Activated B cell treated with CpG ODN at 0.5 μM for 24 hours (primary cell): ENCODE measurements at regions not wholly inside any gene's neighbourhood (a gene's known extent, or its start where the extent isn't known, plus 50 kb on each side); places are given as distances from the start of the nearest gene placed in this dataset.

Experiments
- ATAC-seq: fragments of 200-7000 bp; cut with Tn5 transposase; one replicate; pipeline ENCODE4 v1.10.0; 2021; ENCODE audit warnings: low read depth, mild to moderate bottlenecking, moderate library complexity
- CTCF ChIA-PET: fragments of 350-600 bp; sonication (Branson Sonifier 250); formaldehyde crosslinking; loops from one replicate; lab custom pipeline; 2021; ENCODE audit warnings: antibody characterized with exemption; lab: Charles Lee
- POLR2A ChIA-PET: fragments of 350-600 bp; sonication (Branson Sonifier 250); formaldehyde crosslinking; loops from one replicate; lab custom pipeline; 2021; ENCODE audit warnings: antibody characterized with exemption; lab: Charles Lee
- DNase-seq: peaks from one replicate; pipeline ENCODE4 v3.0.0; 2022
- H3K27ac Mint-ChIP-seq: one replicate; pipeline ENCODE4 v1.8.0; 2020; ENCODE audit warnings: mixed read lengths
- H3K27me3 Mint-ChIP-seq: one replicate; pipeline ENCODE4 v1.8.0; 2021; ENCODE audit warnings: mixed read lengths
- H3K36me3 Mint-ChIP-seq: one replicate; pipeline ENCODE4 v1.8.0; 2021; ENCODE audit warnings: low read depth, mixed read lengths
- H3K4me1 Mint-ChIP-seq: one replicate; pipeline ENCODE4 v1.8.0; 2021; ENCODE audit warnings: mixed read lengths
- H3K4me3 Mint-ChIP-seq: one replicate; pipeline ENCODE4 v1.8.0; 2020; ENCODE audit warnings: mild to moderate bottlenecking, mixed read lengths
- H3K9me3 Mint-ChIP-seq: one replicate; pipeline ENCODE4 v1.8.0; 2020; ENCODE audit warnings: mixed read lengths
- CTCF ChIP-seq: fragments of 200-600 bp; IDR thresholded peaks from one replicate; pipeline ENCODE4 v1.8.0; 2022; ENCODE audit warnings: antibody characterized with exemption, mild to moderate bottlenecking
- intact Hi-C: fragments of 100-400 bp; cut with micrococcal nuclease; formaldehyde crosslinking; loops from one replicate; pipeline ENCODE4 v1.15.1; 2024

- Mint-ChIP-seq H3K27me3 (peaks cover 17% of the 10 kb centered on the region), H3K36me3 (no peaks in the 10 kb centered on the region), H3K4me1 (no peaks in the 10 kb centered on the region), H3K9me3 (no peaks in the 10 kb centered on the region), H3K27ac (no peak overlapping the region), H3K4me3 (no peak overlapping the region)
- no peak for TF ChIP-seq CTCF
- ATAC-seq (no peak), DNase-seq (no peak)
- POLR2A ChIA-PET, result no interaction called here
- CTCF ChIA-PET, result no interaction called here
- intact Hi-C loops, result no loop called here
Observed at GRCh38 chr10:31644931-31645633, 283.5 kb downstream of the ARHGAP12 start.

- H3K4me1 Mint-ChIP-seq, result no peaks in the 10 kb centered on the region
- H3K27me3 Mint-ChIP-seq, result peaks cover 17% of the 10 kb centered on the region
- H3K4me3 Mint-ChIP-seq, result no peak overlapping the region
- no peak for TF ChIP-seq CTCF
- intact Hi-C loops, result no loop called here
- ChIA-PET CTCF (no interaction called here), POLR2A (no interaction called here)
- H3K36me3 Mint-ChIP-seq, result peaks cover 2% of the 10 kb centered on the region
- ATAC-seq, result no peak
- no peak overlapping the region for H3K27ac Mint-ChIP-seq
- no peak for DNase-seq
- peaks cover 7% of the 10 kb centered on the region for H3K9me3 Mint-ChIP-seq
Observed at GRCh38 chr10:31642281-31642680, 286.4 kb downstream of the ARHGAP12 start.

GRCh38 chr10:31635415-31636065, 293.1 kb downstream of the ARHGAP12 start:
- no peaks in the 10 kb centered on the region for H3K4me1 Mint-ChIP-seq
- H3K36me3 Mint-ChIP-seq, result peaks cover 2% of the 10 kb centered on the region
- TF ChIP-seq CTCF, result no peak
- H3K4me3 Mint-ChIP-seq, result no peak overlapping the region
- intact Hi-C loops, result no loop called here
- no peak overlapping the region for H3K27ac Mint-ChIP-seq
- H3K9me3 Mint-ChIP-seq, result peaks cover 11% of the 10 kb centered on the region
- DNase-seq (no peak), ATAC-seq (no peak)
- ChIA-PET POLR2A (no interaction called here), CTCF (no interaction called here)
- H3K27me3 Mint-ChIP-seq, result no peaks in the 10 kb centered on the region

- ChIA-PET CTCF (no interaction called here), POLR2A (no interaction called here)
- Mint-ChIP-seq H3K36me3 (peaks cover 2% of the 10 kb centered on the region), H3K27ac (no peak overlapping the region), H3K27me3 (no peaks in the 10 kb centered on the region), H3K4me1 (no peaks in the 10 kb centered on the region), H3K9me3 (peaks cover 11% of the 10 kb centered on the region), H3K4me3 (no peak overlapping the region)
- DNase-seq (no peak), ATAC-seq (no peak)
- intact Hi-C loops, result no loop called here
- no peak for TF ChIP-seq CTCF
Observed at GRCh38 chr10:31635009-31635408, 293.6 kb downstream of the ARHGAP12 start.

GRCh38 chr10:31630861-31631567, 297.6 kb downstream of the ARHGAP12 start:
- Mint-ChIP-seq H3K9me3 (peaks cover 11% of the 10 kb centered on the region), H3K27me3 (no peaks in the 10 kb centered on the region), H3K36me3 (no peaks in the 10 kb centered on the region), H3K4me3 (no peak overlapping the region), H3K4me1 (no peaks in the 10 kb centered on the region), H3K27ac (no peak overlapping the region)
- ChIA-PET POLR2A (no interaction called here), CTCF (no interaction called here)
- intact Hi-C loops, result no loop called here
- ATAC-seq, result no peak
- DNase-seq, result no peak
- TF ChIP-seq CTCF, result no peak
